C4-2B (cell line): ENCODE measurements at regions not wholly inside any gene's neighbourhood (a gene's known extent, or its start where the extent isn't known, plus 50 kb on each side); places are given as distances from the start of the nearest gene placed in this dataset.
A peak's percentile ranks its signal among the peaks of the same experiment; 100 is the strongest.

Source experiments
- H3K27ac ChIP-seq: fragments of 450-650 bp; 2 replicates; pipeline ENCODE4 v1.5.1; 2017
- CTCF ChIP-seq: fragments of 450-650 bp; conservative IDR thresholded peaks from 2 replicates; pipeline ENCODE4 v1.5.1; 2017; ENCODE audit warnings: mild to moderate bottlenecking
- ZFX ChIP-seq: fragments of 450-650 bp; IDR thresholded peaks from 2 replicates; pipeline ENCODE4 v1.6.1; 2017

- peak overlapping the region; percentile 72; the same call in 1 of the 2 replicates for H3K27ac ChIP-seq
- no peak for TF ChIP-seq ZFX
- no peak for TF ChIP-seq CTCF
These were observed 359.5 kb upstream of the ACVR2A start for GRCh38 chr2:147485210-147485851.

GRCh38 chr2:147483911-147484310, 360.9 kb upstream of the ACVR2A start:
- H3K27ac ChIP-seq: peak overlapping the region; percentile 60; the same call in 1 of the 2 replicates
- TF ChIP-seq ZFX (no peak), CTCF (no peak)

- peak overlapping the region; percentile 60; the same call in 1 of the 2 replicates for H3K27ac ChIP-seq
- TF ChIP-seq CTCF (peak; percentile 19), ZFX (no peak)
These were observed 361.7 kb upstream of the ACVR2A start for GRCh38 chr2:147482916-147483669.

GRCh38 chr2:147482111-147482895, 362.5 kb upstream of the ACVR2A start:
- TF ChIP-seq ZFX (no peak), CTCF (no peak)
- no peak overlapping the region; the same call in 1 of the 2 replicates for H3K27ac ChIP-seq

- TF ChIP-seq CTCF: no peak
- no peak for TF ChIP-seq ZFX
- no peak overlapping the region for H3K27ac ChIP-seq
These were observed 365.5 kb upstream of the ACVR2A start for GRCh38 chr2:147479358-147479757.

GRCh38 chr2:147473075-147473474, 371.8 kb upstream of the ACVR2A start:
- H3K27ac ChIP-seq: no peak overlapping the region
- TF ChIP-seq CTCF: no peak
- no peak for TF ChIP-seq ZFX
